PC-3 (cell line): ENCODE measurements at regions not wholly inside any gene's neighbourhood (a gene's known extent, or its start where the extent isn't known, plus 50 kb on each side); places are given as distances from the start of the nearest gene placed in this dataset.

Experiments used
- ATAC-seq: fragments of 200-7000 bp; cut with Tn5 transposase; 2 replicates; pipeline ENCODE4 v1.9.1; 2020; ENCODE audit warnings: mild to moderate bottlenecking, moderate library complexity
- BruUV-seq: library from RNA; stranded (reverse); fragments of 400-500 nt; replicated peaks from 2 replicates; lab custom pipeline; 2021; lab: Mats Ljungman, UMichigan
- CTCF ChIA-PET: fragments of 300-600 bp; sonication (Branson Sonifier 250); formaldehyde crosslinking; loops from one replicate; lab custom pipeline; 2022; ENCODE audit warnings: antibody characterized with exemption; lab: Charles Lee
- POLR2A ChIA-PET: fragments of 300-600 bp; sonication (Branson Sonifier 250); formaldehyde crosslinking; loops from one replicate; lab custom pipeline; 2022; ENCODE audit warnings: antibody characterized with exemption; ENCODE audit not compliant: unreplicated experiment; lab: Charles Lee
- DNase-seq: peaks from one replicate; pipeline ENCODE4 v3.0.0-alpha.2; 2015
- H2AFZ ChIP-seq: fragments of 300-600 bp; sonication (generic); 2 replicates; pipeline ENCODE4 v1.6.0; 2016; ENCODE audit warnings: antibody characterized with exemption, low read length
- H3F3A ChIP-seq: fragments of 300-600 bp; sonication (generic); one replicate; pipeline ENCODE4 v1.6.0; 2017; ENCODE audit warnings: antibody characterized with exemption, low read length, control low read depth, mild to moderate bottlenecking; ENCODE audit not compliant: unreplicated experiment
- H3K27ac ChIP-seq: fragments of 300-600 bp; sonication (generic); 2 replicates; pipeline ENCODE4 v1.5.1; 2016; ENCODE audit warnings: mild to moderate bottlenecking, low read length
- H3K27me3 ChIP-seq: fragments of 300-600 bp; sonication (generic); 2 replicates; pipeline ENCODE4 v1.6.1; 2016; ENCODE audit warnings: low read length, mixed read lengths
- H3K36me3 ChIP-seq: fragments of 300-600 bp; sonication (generic); 2 replicates; pipeline ENCODE4 v1.6.1; 2016; ENCODE audit warnings: low read depth, mixed run types, low read length, mixed read lengths
- H3K4me1 ChIP-seq: fragments of 300-600 bp; sonication (generic); 2 replicates; pipeline ENCODE4 v1.5.1; 2016; ENCODE audit warnings: low read length; ENCODE audit not compliant: insufficient read depth
- H3K4me2 ChIP-seq: fragments of 300-600 bp; sonication (generic); 2 replicates; pipeline ENCODE4 v1.6.0; 2016; ENCODE audit warnings: low read length
- H3K4me3 ChIP-seq: fragments of 300-600 bp; sonication (generic); 2 replicates; pipeline ENCODE4 v1.5.1; 2016; ENCODE audit warnings: mild to moderate bottlenecking, low read length, mixed read lengths
- H3K79me2 ChIP-seq: fragments of 300-600 bp; sonication (generic); 2 replicates; pipeline ENCODE4 v1.6.1; 2017; ENCODE audit warnings: low read length, mixed read lengths
- H3K9ac ChIP-seq: fragments of 300-600 bp; sonication (generic); 2 replicates; pipeline ENCODE4 v1.6.0; 2016; ENCODE audit warnings: mild to moderate bottlenecking, low read length
- H3K9me2 ChIP-seq: fragments of 300-600 bp; sonication (generic); replicated peaks from 2 replicates; pipeline ENCODE4 v1.6.1; 2016; ENCODE audit warnings: mixed run types, low read length, mixed read lengths
- H3K9me3 ChIP-seq: fragments of 300-600 bp; sonication (generic); 2 replicates; pipeline ENCODE4 v1.6.1; 2016; ENCODE audit warnings: low read length, mixed read lengths
- H4K20me1 ChIP-seq: fragments of 300-600 bp; sonication (generic); 2 replicates; pipeline ENCODE4 v1.6.1; 2016; ENCODE audit warnings: low read length, mixed read lengths
- EZH2 ChIP-seq: fragments of 300-600 bp; sonication (generic); IDR thresholded peaks from one replicate; pipeline ENCODE4 v1.6.1; 2017; ENCODE audit warnings: antibody characterized with exemption, mild to moderate bottlenecking, low read length; ENCODE audit not compliant: unreplicated experiment
- EZH2phosphoT487 ChIP-seq: fragments of 300-600 bp; sonication (generic); IDR thresholded peaks from 2 replicates; pipeline ENCODE4 v1.6.1; 2018; ENCODE audit warnings: mild to moderate bottlenecking, antibody characterized with exemption, low read length, borderline replicate concordance
- intact Hi-C: fragments of 100-400 bp; cut with micrococcal nuclease; formaldehyde crosslinking; loops from 2 replicates; pipeline ENCODE4 v1.9.0; 2023
- TF ChIP-seq, protein P1 (sequence below): fragments of 300-600 bp; sonication (generic); conservative IDR thresholded peaks from 2 replicates; pipeline ENCODE4 v1.5.1; 2017; ENCODE audit warnings: antibody characterized with exemption, low read depth, mild to moderate bottlenecking, low read length

GRCh38 chr6:87904011-87904410 is 143.6 kb upstream of the SPACA1 start:
- Histone ChIP-seq H3K4me1 (no peaks in the 10 kb centered on the region), H3K27ac (no peak overlapping the region), H3K27me3 (no peaks in the 10 kb centered on the region), H3K4me3 (no peak overlapping the region), H2AFZ (no peak overlapping the region), H3K9ac (no peak overlapping the region), H3K79me2 (no peaks in the 10 kb centered on the region), H4K20me1 (no peaks in the 10 kb centered on the region), H3K9me2 (no peaks in the 10 kb centered on the region), H3F3A (no peaks in the 10 kb centered on the region), H3K4me2 (no peak overlapping the region), H3K36me3 (no peaks in the 10 kb centered on the region), H3K9me3 (no peaks in the 10 kb centered on the region)
- ChIA-PET CTCF (no interaction called here), POLR2A (interaction anchor here (0.6 kb wide), 1 partner anchor 198 kb away, joined by 3 read pairs; no protein-coding TSS in a partner anchor)
- intact Hi-C loops = no loop called here
- DNase-seq (no peak), ATAC-seq (no peak)
- no TSS peak for BruUV-seq
- TF ChIP-seq EZH2 (no peak), EZH2phosphoT487 (no peak)
- TF ChIP-seq, protein P1, sequence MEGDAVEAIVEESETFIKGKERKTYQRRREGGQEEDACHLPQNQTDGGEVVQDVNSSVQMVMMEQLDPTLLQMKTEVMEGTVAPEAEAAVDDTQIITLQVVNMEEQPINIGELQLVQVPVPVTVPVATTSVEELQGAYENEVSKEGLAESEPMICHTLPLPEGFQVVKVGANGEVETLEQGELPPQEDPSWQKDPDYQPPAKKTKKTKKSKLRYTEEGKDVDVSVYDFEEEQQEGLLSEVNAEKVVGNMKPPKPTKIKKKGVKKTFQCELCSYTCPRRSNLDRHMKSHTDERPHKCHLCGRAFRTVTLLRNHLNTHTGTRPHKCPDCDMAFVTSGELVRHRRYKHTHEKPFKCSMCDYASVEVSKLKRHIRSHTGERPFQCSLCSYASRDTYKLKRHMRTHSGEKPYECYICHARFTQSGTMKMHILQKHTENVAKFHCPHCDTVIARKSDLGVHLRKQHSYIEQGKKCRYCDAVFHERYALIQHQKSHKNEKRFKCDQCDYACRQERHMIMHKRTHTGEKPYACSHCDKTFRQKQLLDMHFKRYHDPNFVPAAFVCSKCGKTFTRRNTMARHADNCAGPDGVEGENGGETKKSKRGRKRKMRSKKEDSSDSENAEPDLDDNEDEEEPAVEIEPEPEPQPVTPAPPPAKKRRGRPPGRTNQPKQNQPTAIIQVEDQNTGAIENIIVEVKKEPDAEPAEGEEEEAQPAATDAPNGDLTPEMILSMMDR = no peak

- H3F3A ChIP-seq = no peaks in the 10 kb centered on the region
- intact Hi-C loops = no loop called here
- BruUV-seq = no TSS peak
- ChIA-PET CTCF (interaction anchor here (0.6 kb wide), 1 partner anchor 802 kb away, joined by 3 read pairs; no protein-coding TSS in a partner anchor), POLR2A (interaction anchor here (0.6 kb wide), 1 partner anchor 197 kb away, joined by 3 read pairs; no protein-coding TSS in a partner anchor)
- H3K4me3 ChIP-seq = no peak overlapping the region
- no peaks in the 10 kb centered on the region for H4K20me1 ChIP-seq
- H2AFZ ChIP-seq = no peak overlapping the region
- no peak overlapping the region for H3K4me2 ChIP-seq
- H3K79me2 ChIP-seq = no peaks in the 10 kb centered on the region
- no peak overlapping the region for H3K27ac ChIP-seq
- DNase-seq (no peak), ATAC-seq (no peak)
- no peaks in the 10 kb centered on the region for H3K9me3 ChIP-seq
- H3K36me3 ChIP-seq = no peaks in the 10 kb centered on the region
- H3K4me1 ChIP-seq = no peaks in the 10 kb centered on the region
- no peaks in the 10 kb centered on the region for H3K27me3 ChIP-seq
- H3K9ac ChIP-seq = no peak overlapping the region
- H3K9me2 ChIP-seq = no peaks in the 10 kb centered on the region
- no peak for TF ChIP-seq EZH2phosphoT487
- TF ChIP-seq EZH2 = no peak
- TF ChIP-seq, protein P1 = no peak
Observed at GRCh38 chr6:87903323-87903722, 144.3 kb upstream of the SPACA1 start.

- H3K4me2 ChIP-seq = no peak overlapping the region
- ATAC-seq = no peak
- H3K4me3 ChIP-seq = no peak overlapping the region
- no peak for DNase-seq
- H3K9me2 ChIP-seq = no peaks in the 10 kb centered on the region
- H3K9ac ChIP-seq = no peak overlapping the region
- H3K9me3 ChIP-seq = no peaks in the 10 kb centered on the region
- H3K27ac ChIP-seq = no peak overlapping the region
- CTCF ChIA-PET = no interaction called here
- POLR2A ChIA-PET = no interaction called here
- no peaks in the 10 kb centered on the region for H3K4me1 ChIP-seq
- TF ChIP-seq EZH2 = no peak
- TF ChIP-seq, protein P1 = no peak
- no peak for TF ChIP-seq EZH2phosphoT487
- no peak overlapping the region for H2AFZ ChIP-seq
- no peaks in the 10 kb centered on the region for H3K79me2 ChIP-seq
- no peaks in the 10 kb centered on the region for H3K36me3 ChIP-seq
- no peaks in the 10 kb centered on the region for H3F3A ChIP-seq
- no peaks in the 10 kb centered on the region for H3K27me3 ChIP-seq
- intact Hi-C loops = no loop called here
- H4K20me1 ChIP-seq = no peaks in the 10 kb centered on the region
- no TSS peak for BruUV-seq
Observed at GRCh38 chr6:87902383-87902782, 145.3 kb upstream of the SPACA1 start.
